OCI-LY1 (cell line): ENCODE measurements at regions not wholly inside any gene's neighbourhood (a gene's known extent, or its start where the extent isn't known, plus 50 kb on each side); places are given as distances from the start of the nearest gene placed in this dataset.

ENCODE experiments used
- CTCF ChIP-seq: fragments of 200-600 bp; sonication (generic), shearing (Covaris generic); IDR thresholded peaks from 2 replicates; pipeline ENCODE4 v1.5.1; 2017; ENCODE audit warnings: mild to moderate bottlenecking, antibody characterized with exemption, low read length, moderate library complexity, mixed read lengths
- EZH2 ChIP-seq: fragments of 200-600 bp; sonication (generic), shearing (Covaris generic); IDR thresholded peaks from 2 replicates; pipeline ENCODE4 v1.8.0; 2017; ENCODE audit warnings: borderline replicate concordance, mixed run types, mild to moderate bottlenecking, antibody characterized with exemption, low read length, moderate library complexity, mixed read lengths

GRCh38 chr4:152101556-152102435, 341.0 kb upstream of the GATB start:
- TF ChIP-seq CTCF = no peak
- no peak for TF ChIP-seq EZH2
